Progenitor cell of endocrine pancreas (in vitro differentiated cells): ENCODE measurements at regions not wholly inside any gene's neighbourhood (a gene's known extent, or its start where the extent isn't known, plus 50 kb on each side); places are given as distances from the start of the nearest gene placed in this dataset.

Experiments
- DNase-seq: peaks from one replicate; pipeline ENCODE4 v3.0.0; 2021; ENCODE audit warnings: low spot score; ENCODE audit not compliant: unreplicated experiment
- H3K27ac Mint-ChIP-seq: 2 replicates; pipeline ENCODE4 v1.8.0; 2021; ENCODE audit warnings: mild to moderate bottlenecking, moderate library complexity, mixed read lengths
- H3K27me3 Mint-ChIP-seq: 2 replicates; pipeline ENCODE4 v1.8.0; 2021; ENCODE audit warnings: mixed read lengths
- H3K36me3 Mint-ChIP-seq: 2 replicates; pipeline ENCODE4 v1.8.0; 2022; ENCODE audit warnings: mixed read lengths; ENCODE audit not compliant: insufficient read depth
- H3K4me1 Mint-ChIP-seq: 2 replicates; pipeline ENCODE4 v1.8.0; 2021; ENCODE audit warnings: low read depth, mixed read lengths
- H3K4me3 Mint-ChIP-seq: 2 replicates; pipeline ENCODE4 v1.8.0; 2021; ENCODE audit warnings: low read depth, mild to moderate bottlenecking, moderate library complexity, mixed read lengths
- H3K9me3 Mint-ChIP-seq: 2 replicates; pipeline ENCODE4 v1.8.0; 2021; ENCODE audit warnings: low read depth, mixed read lengths
- TF ChIP-seq, protein P1 (sequence below): fragments of 200-600 bp; sonication (generic); IDR thresholded peaks from one replicate; pipeline ENCODE4 v1.5.0; 2021; ENCODE audit warnings: antibody characterized with exemption, mild to moderate bottlenecking; ENCODE audit not compliant: unreplicated experiment

DNA sequence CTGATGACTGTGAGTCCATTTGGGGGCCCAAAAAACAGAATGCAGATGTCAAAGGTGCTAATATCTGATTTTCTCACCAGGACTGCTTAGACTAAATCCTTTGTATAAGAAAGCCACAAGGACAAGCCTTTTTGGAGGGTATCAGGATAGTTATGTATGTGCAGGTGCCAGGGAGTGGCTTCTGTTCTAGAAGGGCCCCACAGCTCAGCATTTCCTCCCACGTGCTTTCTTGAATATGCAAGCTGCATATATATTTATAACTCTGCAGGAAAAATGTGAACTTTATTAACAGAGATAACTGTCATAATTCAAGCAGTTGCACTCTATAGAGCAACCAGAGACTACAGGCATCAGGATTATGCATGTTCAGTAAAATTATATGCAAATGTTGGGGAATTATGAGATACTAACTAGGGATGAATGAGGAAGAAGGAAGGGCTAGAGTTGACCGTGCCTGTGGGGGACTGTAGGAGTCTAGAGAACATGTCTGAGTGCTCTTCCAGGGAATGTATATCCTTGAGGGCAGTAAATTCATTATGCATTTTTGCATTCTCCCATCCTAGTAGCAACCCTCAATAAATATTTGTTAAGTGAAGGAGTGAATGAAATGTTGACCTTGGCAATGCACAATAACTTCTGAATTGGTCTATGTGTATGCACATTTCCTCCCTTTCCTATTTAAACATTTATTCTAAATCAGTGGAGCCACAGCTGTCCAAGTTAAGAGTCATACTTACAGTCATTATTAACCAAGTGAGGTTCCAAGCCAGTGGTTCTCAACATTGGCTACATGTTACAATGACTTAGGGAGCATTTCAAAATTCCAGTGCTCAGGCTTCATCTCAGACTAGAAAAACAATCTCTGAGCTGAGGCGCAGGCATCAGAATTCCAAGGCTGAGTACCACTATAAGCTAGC, 94.8 kb upstream of the ANKRD28 start:
- Mint-ChIP-seq H3K27ac (no peak overlapping the region), H3K27me3 (no peaks in the 10 kb centered on the region), H3K4me3 (no peak overlapping the region), H3K36me3 (no peaks in the 10 kb centered on the region), H3K9me3 (no peaks in the 10 kb centered on the region), H3K4me1 (peaks cover 8% of the 10 kb centered on the region)
- TF ChIP-seq, protein P1, sequence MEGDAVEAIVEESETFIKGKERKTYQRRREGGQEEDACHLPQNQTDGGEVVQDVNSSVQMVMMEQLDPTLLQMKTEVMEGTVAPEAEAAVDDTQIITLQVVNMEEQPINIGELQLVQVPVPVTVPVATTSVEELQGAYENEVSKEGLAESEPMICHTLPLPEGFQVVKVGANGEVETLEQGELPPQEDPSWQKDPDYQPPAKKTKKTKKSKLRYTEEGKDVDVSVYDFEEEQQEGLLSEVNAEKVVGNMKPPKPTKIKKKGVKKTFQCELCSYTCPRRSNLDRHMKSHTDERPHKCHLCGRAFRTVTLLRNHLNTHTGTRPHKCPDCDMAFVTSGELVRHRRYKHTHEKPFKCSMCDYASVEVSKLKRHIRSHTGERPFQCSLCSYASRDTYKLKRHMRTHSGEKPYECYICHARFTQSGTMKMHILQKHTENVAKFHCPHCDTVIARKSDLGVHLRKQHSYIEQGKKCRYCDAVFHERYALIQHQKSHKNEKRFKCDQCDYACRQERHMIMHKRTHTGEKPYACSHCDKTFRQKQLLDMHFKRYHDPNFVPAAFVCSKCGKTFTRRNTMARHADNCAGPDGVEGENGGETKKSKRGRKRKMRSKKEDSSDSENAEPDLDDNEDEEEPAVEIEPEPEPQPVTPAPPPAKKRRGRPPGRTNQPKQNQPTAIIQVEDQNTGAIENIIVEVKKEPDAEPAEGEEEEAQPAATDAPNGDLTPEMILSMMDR: no peak
- no peak for DNase-seq

GRCh38 chr3:15894382-15894781, 96.6 kb upstream of the ANKRD28 start:
- DNase-seq: no peak
- Mint-ChIP-seq H3K4me3 (no peak overlapping the region), H3K36me3 (no peaks in the 10 kb centered on the region), H3K4me1 (peaks cover 8% of the 10 kb centered on the region), H3K9me3 (no peaks in the 10 kb centered on the region), H3K27ac (no peak overlapping the region), H3K27me3 (no peaks in the 10 kb centered on the region)
- TF ChIP-seq, protein P1: no peak

DNA sequence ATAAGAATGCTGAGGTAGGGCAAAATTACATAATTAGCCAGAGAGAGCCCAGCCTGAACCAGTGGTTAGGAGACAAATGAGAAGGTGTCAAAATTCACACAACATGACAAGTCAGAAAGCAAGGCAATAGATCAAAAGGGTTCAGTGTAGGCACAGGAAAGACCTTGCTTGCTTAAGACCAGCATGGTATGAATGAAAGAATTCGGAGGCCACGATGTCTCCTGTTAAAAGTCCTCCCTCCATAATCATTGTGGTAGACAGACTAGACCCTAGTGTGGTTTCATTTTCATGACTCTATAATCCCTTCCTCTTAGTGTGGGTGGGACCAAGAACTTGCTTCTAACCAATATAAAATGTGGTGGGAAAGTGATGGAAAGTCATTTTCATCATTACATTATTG, 98.7 kb upstream of the ANKRD28 start:
- Mint-ChIP-seq H3K4me3 (no peak overlapping the region), H3K27ac (no peak overlapping the region), H3K4me1 (peaks cover 8% of the 10 kb centered on the region), H3K36me3 (no peaks in the 10 kb centered on the region), H3K27me3 (no peaks in the 10 kb centered on the region), H3K9me3 (no peaks in the 10 kb centered on the region)
- DNase-seq: no peak
- TF ChIP-seq, protein P1: no peak

DNA sequence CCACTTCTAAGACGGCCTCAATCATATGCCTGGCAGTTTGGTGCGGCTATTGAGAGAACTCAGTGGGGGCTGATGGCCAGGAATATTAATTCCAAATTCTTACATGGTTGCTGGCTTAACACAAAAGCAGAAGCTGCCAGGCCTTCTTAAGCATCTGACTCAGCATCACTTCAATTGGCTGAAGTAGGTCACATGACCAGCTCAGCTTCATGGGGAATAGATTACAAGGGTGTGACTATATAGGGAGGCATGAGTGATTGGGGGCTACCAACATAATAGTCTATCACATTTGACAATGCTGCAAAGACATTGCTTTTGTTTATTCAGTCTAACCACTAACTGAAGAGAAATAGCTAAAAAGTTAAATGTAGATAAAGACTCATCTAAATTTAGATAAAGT, 101.6 kb upstream of the ANKRD28 start:
- no peak for DNase-seq
- Mint-ChIP-seq H3K9me3 (no peaks in the 10 kb centered on the region), H3K4me3 (no peak overlapping the region), H3K27me3 (no peaks in the 10 kb centered on the region), H3K36me3 (no peaks in the 10 kb centered on the region), H3K27ac (no peak overlapping the region), H3K4me1 (peaks cover under 1% of the 10 kb centered on the region)
- TF ChIP-seq, protein P1: no peak

DNA sequence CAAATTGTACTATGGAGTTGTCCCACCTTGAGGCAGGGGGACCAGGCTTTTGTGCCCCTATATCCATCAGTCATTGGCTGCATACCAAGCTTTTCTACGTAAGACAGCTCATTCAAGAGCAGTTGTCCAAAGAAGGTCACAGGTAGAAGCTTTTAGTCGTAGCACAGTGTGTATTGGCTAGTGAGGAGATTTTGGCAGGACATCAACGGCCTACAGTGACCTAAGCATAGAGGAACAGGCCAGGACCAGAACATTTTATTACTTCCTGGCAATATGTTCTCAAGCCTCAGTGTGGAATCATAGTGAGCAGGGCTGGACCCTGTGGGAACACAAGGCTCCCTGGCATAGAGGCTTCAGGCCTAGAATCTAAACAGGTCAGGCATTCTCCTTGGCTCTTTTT, 105.4 kb upstream of the ANKRD28 start:
- Mint-ChIP-seq H3K4me3 (no peak overlapping the region), H3K4me1 (no peaks in the 10 kb centered on the region), H3K27ac (no peak overlapping the region), H3K36me3 (no peaks in the 10 kb centered on the region), H3K27me3 (no peaks in the 10 kb centered on the region), H3K9me3 (no peaks in the 10 kb centered on the region)
- TF ChIP-seq, protein P1: no peak
- no peak for DNase-seq
